OCI-LY3 (cell line): ENCODE measurements at regions not wholly inside any gene's neighbourhood (a gene's known extent, or its start where the extent isn't known, plus 50 kb on each side); places are given as distances from the start of the nearest gene placed in this dataset.

Experiments used
- H2AFZ ChIP-seq: fragments of 200-600, 300-600 bp; shearing (Covaris generic); 2 replicates; pipeline ENCODE4 v1.6.0; 2014; ENCODE audit warnings: antibody characterized with exemption, low read depth, low read length
- H3K27ac ChIP-seq: fragments of 200-600, 300-600 bp; sonication (generic); 2 replicates; pipeline ENCODE4 v1.5.1; 2014; ENCODE audit warnings: mild to moderate bottlenecking, low read length, moderate library complexity, mixed read lengths
- H3K27me3 ChIP-seq: fragments of 200-600, 300-600 bp; sonication (generic); 2 replicates; pipeline ENCODE4 v1.6.1; 2014; ENCODE audit warnings: low read depth, low read length, mixed read lengths
- H3K36me3 ChIP-seq: fragments of 200-600, 300-600 bp; sonication (generic); replicated peaks from 2 replicates; pipeline ENCODE3; 2014; ENCODE audit warnings: low read depth, low read length, mixed read lengths
- H3K4me1 ChIP-seq: fragments of 300-600, 200-600 bp; sonication (generic); 2 replicates; pipeline ENCODE4 v1.6.1; 2014; ENCODE audit warnings: low read length, mixed read lengths
- H3K4me2 ChIP-seq: fragments of 200-600, 300-600 bp; sonication (generic); 2 replicates; pipeline ENCODE4 v1.6.1; 2014; ENCODE audit warnings: low read length, mixed read lengths
- H3K4me3 ChIP-seq: fragments of 300-600, 200-600 bp; sonication (generic); 2 replicates; pipeline ENCODE4 v1.5.1; 2014; ENCODE audit warnings: antibody characterized with exemption, mild to moderate bottlenecking, low read length, moderate library complexity
- H3K79me2 ChIP-seq: fragments of 300-600, 200-600 bp; shearing (Covaris generic); 2 replicates; pipeline ENCODE4 v1.6.1; 2014; ENCODE audit warnings: mild to moderate bottlenecking, low read length, mixed read lengths
- H3K9ac ChIP-seq: fragments of 300-600, 200-600 bp; shearing (Covaris generic); 2 replicates; pipeline ENCODE4 v1.6.0; 2014; ENCODE audit warnings: mild to moderate bottlenecking, low read length, moderate library complexity
- H3K9me3 ChIP-seq: fragments of 200-600, 300-600 bp; shearing (Covaris generic); 2 replicates; pipeline ENCODE4 v1.6.1; 2014; ENCODE audit warnings: low read length, mixed read lengths; ENCODE audit not compliant: insufficient read depth
- H4K20me1 ChIP-seq: fragments of 200-600, 300-600 bp; sonication (generic); 2 replicates; pipeline ENCODE4 v1.6.1; 2016; ENCODE audit warnings: low read length, mixed read lengths; ENCODE audit not compliant: insufficient read depth
- EZH2phosphoT487 ChIP-seq: fragments of 200-600 bp; shearing (Covaris generic); IDR thresholded peaks from 2 replicates; pipeline ENCODE4 v1.6.1; 2018; ENCODE audit warnings: antibody characterized with exemption, mixed run types, low read depth
- TF ChIP-seq, protein P1 (sequence below): fragments of 200-600, 300-600 bp; sonication (generic); IDR thresholded peaks from 2 replicates; pipeline ENCODE4 v1.5.1; 2014; ENCODE audit warnings: antibody characterized with exemption, low read length, low read depth

DNA sequence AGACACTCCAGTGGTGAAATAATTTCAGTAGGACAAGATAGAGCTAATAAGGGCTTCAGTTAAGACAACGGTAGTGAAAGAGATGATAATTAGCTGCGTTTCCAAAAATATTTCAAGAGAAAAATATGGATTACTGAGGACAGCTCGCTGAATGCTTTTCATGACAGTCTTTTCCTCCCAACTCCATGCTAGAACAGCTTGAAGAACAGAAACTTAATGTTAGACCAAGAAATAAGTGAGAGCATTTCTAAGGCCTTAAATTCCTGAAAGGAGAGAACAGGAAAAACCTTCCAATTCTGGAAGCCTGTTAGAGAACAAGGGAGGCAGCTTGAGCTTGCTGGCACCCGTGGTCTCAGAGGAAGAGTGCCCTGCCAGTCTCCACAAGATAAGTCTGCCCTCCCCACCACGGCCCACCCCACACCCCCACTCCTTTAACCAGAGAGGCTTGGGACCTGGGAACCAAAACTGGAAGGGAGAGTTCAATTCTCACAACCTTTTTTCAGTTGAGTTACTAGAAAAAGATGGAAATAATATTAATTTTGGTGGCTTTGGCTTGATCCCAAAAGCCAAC lies 1148.0 kb upstream of the CELF2 start:
- Histone ChIP-seq H3K27ac (no peak overlapping the region), H3K9me3 (no peaks in the 10 kb centered on the region), H3K9ac (no peak overlapping the region), H2AFZ (no peak overlapping the region), H3K27me3 (no peaks in the 10 kb centered on the region), H3K4me3 (no peak overlapping the region), H3K4me1 (no peaks in the 10 kb centered on the region), H3K36me3 (no peaks in the 10 kb centered on the region), H4K20me1 (no peaks in the 10 kb centered on the region), H3K79me2 (no peaks in the 10 kb centered on the region), H3K4me2 (no peak overlapping the region)
- TF ChIP-seq EZH2phosphoT487, result no peak
- TF ChIP-seq, protein P1, sequence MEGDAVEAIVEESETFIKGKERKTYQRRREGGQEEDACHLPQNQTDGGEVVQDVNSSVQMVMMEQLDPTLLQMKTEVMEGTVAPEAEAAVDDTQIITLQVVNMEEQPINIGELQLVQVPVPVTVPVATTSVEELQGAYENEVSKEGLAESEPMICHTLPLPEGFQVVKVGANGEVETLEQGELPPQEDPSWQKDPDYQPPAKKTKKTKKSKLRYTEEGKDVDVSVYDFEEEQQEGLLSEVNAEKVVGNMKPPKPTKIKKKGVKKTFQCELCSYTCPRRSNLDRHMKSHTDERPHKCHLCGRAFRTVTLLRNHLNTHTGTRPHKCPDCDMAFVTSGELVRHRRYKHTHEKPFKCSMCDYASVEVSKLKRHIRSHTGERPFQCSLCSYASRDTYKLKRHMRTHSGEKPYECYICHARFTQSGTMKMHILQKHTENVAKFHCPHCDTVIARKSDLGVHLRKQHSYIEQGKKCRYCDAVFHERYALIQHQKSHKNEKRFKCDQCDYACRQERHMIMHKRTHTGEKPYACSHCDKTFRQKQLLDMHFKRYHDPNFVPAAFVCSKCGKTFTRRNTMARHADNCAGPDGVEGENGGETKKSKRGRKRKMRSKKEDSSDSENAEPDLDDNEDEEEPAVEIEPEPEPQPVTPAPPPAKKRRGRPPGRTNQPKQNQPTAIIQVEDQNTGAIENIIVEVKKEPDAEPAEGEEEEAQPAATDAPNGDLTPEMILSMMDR, result no peak

DNA sequence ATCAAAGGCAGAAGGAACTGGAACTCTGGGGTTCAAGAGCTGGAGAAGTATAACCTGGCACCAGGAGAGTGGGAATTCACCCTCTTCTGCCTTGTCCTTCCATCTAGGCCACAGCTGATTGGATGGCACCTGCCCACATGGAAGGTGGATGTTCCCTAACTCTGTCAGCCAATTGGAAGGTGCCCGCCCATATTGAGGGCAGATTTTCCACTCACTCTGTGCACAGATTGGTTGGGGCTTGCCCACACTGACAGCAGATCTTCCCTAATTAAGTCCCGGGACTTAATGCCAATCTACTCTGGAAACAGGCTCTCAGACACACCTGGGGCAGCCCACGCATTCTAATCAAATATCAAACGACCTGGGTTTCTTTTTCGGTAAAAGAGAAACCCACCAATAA lies 1142.3 kb upstream of the CELF2 start:
- Histone ChIP-seq H3K36me3 (no peaks in the 10 kb centered on the region), H3K27ac (no peak overlapping the region), H3K9ac (no peak overlapping the region), H3K79me2 (no peaks in the 10 kb centered on the region), H3K4me1 (no peaks in the 10 kb centered on the region), H3K9me3 (no peaks in the 10 kb centered on the region), H2AFZ (no peak overlapping the region), H4K20me1 (no peaks in the 10 kb centered on the region), H3K4me3 (no peak overlapping the region), H3K27me3 (no peaks in the 10 kb centered on the region), H3K4me2 (no peak overlapping the region)
- TF ChIP-seq, protein P1, result no peak
- no peak for TF ChIP-seq EZH2phosphoT487

DNA sequence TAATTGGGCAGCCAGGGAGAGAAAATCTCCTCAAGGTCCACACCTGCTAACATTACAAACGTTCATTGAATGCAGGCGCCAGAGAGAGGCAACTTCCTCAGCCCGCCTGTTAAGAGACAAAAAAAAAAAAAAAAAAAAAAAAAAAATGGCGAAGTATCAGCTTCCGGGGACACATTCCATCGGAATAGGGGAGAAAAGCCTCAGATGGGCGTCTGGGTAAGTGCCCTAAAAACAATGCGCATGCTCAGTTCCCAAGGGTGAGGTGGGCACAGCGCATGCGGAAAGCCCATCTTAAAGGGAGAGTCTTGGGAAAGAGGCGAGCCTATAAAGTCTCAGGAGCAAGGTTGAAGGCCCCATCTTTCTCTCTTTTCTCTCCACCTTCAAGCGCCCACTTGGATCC lies 1139.7 kb upstream of the CELF2 start:
- no peaks in the 10 kb centered on the region for H3K9me3 ChIP-seq
- no peaks in the 10 kb centered on the region for H4K20me1 ChIP-seq
- no peak overlapping the region for H3K4me2 ChIP-seq
- H3K36me3 ChIP-seq, result no peaks in the 10 kb centered on the region
- TF ChIP-seq, protein P1, result no peak
- TF ChIP-seq EZH2phosphoT487, result no peak
- H3K79me2 ChIP-seq, result no peaks in the 10 kb centered on the region
- H3K9ac ChIP-seq, result no peak overlapping the region
- no peaks in the 10 kb centered on the region for H3K4me1 ChIP-seq
- no peak overlapping the region for H3K27ac ChIP-seq
- no peak overlapping the region for H3K4me3 ChIP-seq
- H2AFZ ChIP-seq, result no peak overlapping the region
- H3K27me3 ChIP-seq, result no peaks in the 10 kb centered on the region

DNA sequence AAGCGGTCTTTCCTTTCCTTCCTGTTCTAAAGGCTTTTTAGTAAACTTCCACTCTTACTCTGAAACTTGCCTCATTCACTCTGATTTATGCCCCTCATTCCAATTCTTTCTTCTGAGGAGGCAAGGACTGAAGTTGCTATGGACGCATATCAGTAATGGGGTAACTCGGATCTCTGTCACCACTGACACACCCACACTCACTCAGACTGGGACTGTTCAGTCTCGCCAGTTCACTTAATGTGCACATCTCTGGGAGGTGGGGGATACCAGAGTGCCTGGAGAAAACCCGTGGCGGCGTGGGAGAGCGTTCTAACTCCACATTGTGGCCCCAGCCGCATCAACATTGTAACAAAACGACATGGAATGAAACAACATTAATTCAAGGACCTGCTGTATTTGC lies 1139.3 kb upstream of the CELF2 start:
- H2AFZ ChIP-seq, result no peak overlapping the region
- no peaks in the 10 kb centered on the region for H3K27me3 ChIP-seq
- no peak overlapping the region for H3K4me3 ChIP-seq
- no peaks in the 10 kb centered on the region for H3K4me1 ChIP-seq
- H4K20me1 ChIP-seq, result no peaks in the 10 kb centered on the region
- no peak for TF ChIP-seq EZH2phosphoT487
- TF ChIP-seq, protein P1, result no peak
- H3K36me3 ChIP-seq, result no peaks in the 10 kb centered on the region
- no peak overlapping the region for H3K9ac ChIP-seq
- H3K4me2 ChIP-seq, result no peak overlapping the region
- H3K9me3 ChIP-seq, result no peaks in the 10 kb centered on the region
- H3K79me2 ChIP-seq, result no peaks in the 10 kb centered on the region
- no peak overlapping the region for H3K27ac ChIP-seq
